Natural killer cell (primary cell): ENCODE measurements at regions not wholly inside any gene's neighbourhood (a gene's known extent, or its start where the extent isn't known, plus 50 kb on each side); places are given as distances from the start of the nearest gene placed in this dataset.

Experiments
- ATAC-seq, 3 donors: fragments of 150-1000 bp in 2 of 3; fragments of 200-7000 bp in 1 of 3; cut with Tn5 transposase; 1 replicate in 1 of 3; 2 replicates in 2 of 3; pipeline ENCODE4 v1.10.0; 2021; ENCODE audit warnings: mild to moderate bottlenecking in 2 of 3, moderate library complexity in 2 of 3
- DNase-seq, 2 donors: peaks; one replicate each; pipeline versions ENCODE4 v3.0.0 to v3.0.0-alpha.2; 2013 to 2021; ENCODE audit warnings: mixed read lengths in 1 of 2
- H3K27ac ChIP-seq: one replicate; pipeline ENCODE4 v1.5.1; 2013; ENCODE audit warnings: mild to moderate bottlenecking, low read length
- H3K27me3 ChIP-seq: one replicate; pipeline ENCODE4 v1.6.1; 2013; ENCODE audit warnings: low read length; ENCODE audit not compliant: control insufficient read depth, insufficient read depth
- H3K36me3 ChIP-seq: one replicate; pipeline ENCODE4 v1.6.1; 2013; ENCODE audit warnings: low read length; ENCODE audit not compliant: control insufficient read depth, insufficient read depth
- H3K4me1 ChIP-seq: one replicate; pipeline ENCODE4 v1.6.1; 2013; ENCODE audit warnings: low read length; ENCODE audit not compliant: control insufficient read depth, insufficient read depth
- H3K4me3 ChIP-seq: one replicate; pipeline ENCODE4 v1.5.1; 2013; ENCODE audit warnings: low read length
- H3K9me3 ChIP-seq: one replicate; pipeline ENCODE4 v1.6.1; 2013; ENCODE audit warnings: low read length; ENCODE audit not compliant: control insufficient read depth, insufficient read depth
- H3K27ac Mint-ChIP-seq, 2 donors: one replicate each; pipeline ENCODE4 v1.8.0; 2022; ENCODE audit warnings: mild to moderate bottlenecking in 2 of 2, mixed read lengths in 2 of 2, moderate library complexity in 1 of 2
- H3K27me3 Mint-ChIP-seq, 2 donors: one replicate each; pipeline ENCODE4 v1.8.0; 2022; ENCODE audit warnings: low read depth in 2 of 2, mixed read lengths in 2 of 2
- H3K36me3 Mint-ChIP-seq: one replicate; pipeline ENCODE4 v1.8.0; 2022; ENCODE audit warnings: mixed read lengths
- H3K4me1 Mint-ChIP-seq, 2 donors: one replicate each; pipeline ENCODE4 v1.8.0; 2022; ENCODE audit warnings: mixed read lengths in 2 of 2
- H3K4me3 Mint-ChIP-seq: one replicate; pipeline ENCODE4 v1.8.0; 2022; ENCODE audit warnings: mild to moderate bottlenecking, moderate library complexity, mixed read lengths
- H3K9me3 Mint-ChIP-seq, 2 donors: one replicate each; pipeline ENCODE4 v1.8.0; 2022; ENCODE audit warnings: mixed read lengths in 2 of 2
- WGBS: methylation state at CpG from one replicate; pipeline ENCODE4 v1.1.7; 2013; ENCODE audit warnings: missing lambda C conversion rate; ENCODE audit not compliant: insufficient coverage; 5-methylcytosine and 5-hydroxymethylcytosine counted together
- intact Hi-C: fragments of 100-400 bp; cut with micrococcal nuclease; formaldehyde crosslinking; loops from one replicate; pipeline ENCODE4 v1.14.2; 2022
- TF ChIP-seq, protein P1 (sequence below): fragments of 200-600 bp; IDR thresholded peaks from one replicate; pipeline ENCODE4 v1.8.0; 2022; ENCODE audit warnings: antibody characterized with exemption

DNA sequence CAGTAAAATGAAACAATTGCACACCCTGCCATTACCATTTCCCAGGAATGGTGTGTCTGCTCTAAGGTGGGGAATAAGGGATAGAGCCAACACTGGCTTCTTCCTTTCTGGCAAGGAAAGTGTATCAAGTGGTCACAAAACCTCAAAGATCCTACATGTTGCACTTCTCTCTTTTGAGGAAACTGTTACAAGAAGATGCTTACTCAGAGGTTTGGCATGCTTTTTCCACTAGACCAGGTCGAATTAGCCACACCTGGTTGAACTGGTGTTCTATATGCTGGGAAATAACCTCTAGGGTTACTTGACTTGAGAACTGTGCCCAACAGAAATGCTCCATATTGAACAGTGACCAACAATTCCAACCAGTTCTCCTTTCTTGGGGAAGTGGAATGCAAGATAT is 102.9 kb downstream of the LRRN1 start:
- no peaks in the 10 kb centered on the region for H3K36me3 ChIP-seq
- H3K27me3 ChIP-seq = no peaks in the 10 kb centered on the region
- TF ChIP-seq, protein P1, sequence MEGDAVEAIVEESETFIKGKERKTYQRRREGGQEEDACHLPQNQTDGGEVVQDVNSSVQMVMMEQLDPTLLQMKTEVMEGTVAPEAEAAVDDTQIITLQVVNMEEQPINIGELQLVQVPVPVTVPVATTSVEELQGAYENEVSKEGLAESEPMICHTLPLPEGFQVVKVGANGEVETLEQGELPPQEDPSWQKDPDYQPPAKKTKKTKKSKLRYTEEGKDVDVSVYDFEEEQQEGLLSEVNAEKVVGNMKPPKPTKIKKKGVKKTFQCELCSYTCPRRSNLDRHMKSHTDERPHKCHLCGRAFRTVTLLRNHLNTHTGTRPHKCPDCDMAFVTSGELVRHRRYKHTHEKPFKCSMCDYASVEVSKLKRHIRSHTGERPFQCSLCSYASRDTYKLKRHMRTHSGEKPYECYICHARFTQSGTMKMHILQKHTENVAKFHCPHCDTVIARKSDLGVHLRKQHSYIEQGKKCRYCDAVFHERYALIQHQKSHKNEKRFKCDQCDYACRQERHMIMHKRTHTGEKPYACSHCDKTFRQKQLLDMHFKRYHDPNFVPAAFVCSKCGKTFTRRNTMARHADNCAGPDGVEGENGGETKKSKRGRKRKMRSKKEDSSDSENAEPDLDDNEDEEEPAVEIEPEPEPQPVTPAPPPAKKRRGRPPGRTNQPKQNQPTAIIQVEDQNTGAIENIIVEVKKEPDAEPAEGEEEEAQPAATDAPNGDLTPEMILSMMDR = no peak
- no peaks in the 10 kb centered on the region for H3K4me1 Mint-ChIP-seq
- 0% methylated on average over 1 of the region's 1 CpG for WGBS
- H3K9me3 Mint-ChIP-seq = peaks cover 3 to 5% of the 10 kb centered on the region in 2 donors
- no peak overlapping the region for H3K4me3 ChIP-seq
- DNase-seq (no peak), ATAC-seq (no peak)
- no peaks in the 10 kb centered on the region for H3K36me3 Mint-ChIP-seq
- peaks cover 3% of the 10 kb centered on the region for H3K9me3 ChIP-seq
- H3K4me3 Mint-ChIP-seq = no peak overlapping the region
- no peak overlapping the region for H3K27ac Mint-ChIP-seq
- no peaks in the 10 kb centered on the region for H3K4me1 ChIP-seq
- no peak overlapping the region for H3K27ac ChIP-seq
- H3K27me3 Mint-ChIP-seq = no peaks in the 10 kb centered on the region
- intact Hi-C loops = no loop called here

DNA sequence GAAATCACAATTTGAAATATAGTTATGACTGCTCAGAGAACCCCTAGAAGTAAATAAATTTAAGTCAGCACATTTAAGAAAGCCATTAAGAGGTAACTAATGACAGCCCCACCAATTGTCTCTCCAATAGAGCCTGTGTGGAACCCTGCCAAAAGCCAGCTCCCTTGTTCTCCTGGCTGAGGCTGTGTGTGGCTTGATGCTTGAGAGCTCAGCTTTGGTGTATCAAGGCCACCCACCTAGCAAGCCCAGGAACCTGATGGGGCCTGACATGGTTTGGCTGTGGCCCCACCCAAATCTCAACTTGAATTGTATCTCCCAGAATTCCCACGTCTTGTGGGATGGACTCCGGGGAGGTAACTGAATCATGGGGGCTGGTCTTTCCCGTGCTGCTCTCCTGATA is 106.9 kb downstream of the LRRN1 start:
- Histone ChIP-seq H3K27me3 (no peaks in the 10 kb centered on the region), H3K27ac (no peak overlapping the region), H3K36me3 (no peaks in the 10 kb centered on the region), H3K9me3 (no peaks in the 10 kb centered on the region), H3K4me1 (no peaks in the 10 kb centered on the region), H3K4me3 (no peak overlapping the region)
- no peak for DNase-seq
- intact Hi-C loops = no loop called here
- Mint-ChIP-seq H3K27ac (no peak overlapping the region), H3K27me3 (no peaks in the 10 kb centered on the region), H3K4me3 (no peak overlapping the region), H3K36me3 (peaks cover 7% of the 10 kb centered on the region), H3K4me1 (no peaks in the 10 kb centered on the region), H3K9me3 (peaks cover 0 to 2% of the 10 kb centered on the region in 2 donors)
- 93% methylated on average over 3 of the region's 3 CpGs for WGBS
- ATAC-seq = no peak
- TF ChIP-seq, protein P1 = no peak

DNA sequence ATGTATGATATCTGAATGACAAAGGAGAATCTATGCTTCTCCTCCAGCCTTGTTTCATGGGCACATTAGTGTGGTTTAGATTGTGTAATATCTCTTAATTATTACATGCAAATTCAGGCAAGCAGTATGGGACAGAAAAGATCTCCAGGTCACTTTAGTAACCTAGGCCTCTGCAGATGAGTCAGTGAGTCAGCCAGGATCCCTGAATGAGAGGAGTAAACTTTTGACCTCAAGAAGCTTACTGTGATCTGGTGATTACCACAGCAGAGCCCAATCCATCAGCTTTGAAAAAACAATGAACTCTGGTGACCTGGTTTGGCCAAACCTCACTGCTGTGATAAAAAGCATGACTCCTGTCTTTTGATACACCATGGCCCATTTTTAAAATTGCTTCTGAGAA is 107.8 kb downstream of the LRRN1 start:
- Mint-ChIP-seq H3K27me3 (no peaks in the 10 kb centered on the region), H3K27ac (no peak overlapping the region), H3K4me3 (no peak overlapping the region), H3K4me1 (no peaks in the 10 kb centered on the region), H3K9me3 (peaks cover 0 to 2% of the 10 kb centered on the region in 2 donors), H3K36me3 (peaks cover 7% of the 10 kb centered on the region)
- Histone ChIP-seq H3K9me3 (no peaks in the 10 kb centered on the region), H3K27ac (no peak overlapping the region), H3K4me3 (no peak overlapping the region), H3K27me3 (no peaks in the 10 kb centered on the region), H3K4me1 (no peaks in the 10 kb centered on the region), H3K36me3 (no peaks in the 10 kb centered on the region)
- TF ChIP-seq, protein P1 = no peak
- DNase-seq = no peak
- no peak for ATAC-seq
- intact Hi-C loops = no loop called here

DNA sequence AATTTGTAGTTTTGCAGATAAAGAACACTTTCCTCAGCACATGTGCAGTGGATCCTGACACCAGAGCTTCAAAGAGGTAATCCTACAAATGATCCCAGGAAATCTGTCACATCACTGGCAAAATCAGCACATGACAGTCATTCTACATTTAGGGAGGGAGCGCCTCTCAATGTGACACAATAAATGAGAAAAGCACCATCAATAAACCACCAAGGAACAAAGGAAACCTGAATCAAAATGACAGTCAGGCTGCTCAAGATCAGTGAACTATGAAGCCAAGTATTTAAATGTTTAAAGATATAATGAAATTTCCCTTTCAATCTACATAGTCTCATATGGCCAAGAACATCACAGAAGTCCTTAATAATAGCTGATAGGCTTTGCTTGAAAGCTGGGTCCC is 119.5 kb downstream of the LRRN1 start:
- Mint-ChIP-seq H3K4me1 (no peaks in the 10 kb centered on the region), H3K36me3 (no peaks in the 10 kb centered on the region), H3K27ac (no peak overlapping the region), H3K9me3 (peaks cover 5 to 13% of the 10 kb centered on the region in 2 donors), H3K27me3 (no peaks in the 10 kb centered on the region), H3K4me3 (no peak overlapping the region)
- TF ChIP-seq, protein P1 = no peak
- DNase-seq (no peak), ATAC-seq (no peak)
- Histone ChIP-seq H3K36me3 (no peaks in the 10 kb centered on the region), H3K4me1 (no peaks in the 10 kb centered on the region), H3K4me3 (no peak overlapping the region), H3K9me3 (no peaks in the 10 kb centered on the region), H3K27me3 (no peaks in the 10 kb centered on the region), H3K27ac (no peak overlapping the region)
- intact Hi-C loops = no loop called here
- WGBS = 100% methylated on average over 1 of the region's 1 CpG
